Endodermal cell (in vitro differentiated cells): ENCODE measurements at regions not wholly inside any gene's neighbourhood (a gene's known extent, or its start where the extent isn't known, plus 50 kb on each side); places are given as distances from the start of the nearest gene placed in this dataset.

Experiments
- DNase-seq: peaks from one replicate; pipeline ENCODE4 v3.0.0-alpha.2; 2017
- H3K27ac ChIP-seq: 2 replicates; pipeline ENCODE4 v1.5.1; 2013; ENCODE audit warnings: mild to moderate bottlenecking, low read depth, low read length, moderate library complexity
- H3K27me3 ChIP-seq: 2 replicates; pipeline ENCODE4 v1.6.1; 2013; ENCODE audit warnings: mild to moderate bottlenecking, low read length, moderate library complexity; ENCODE audit not compliant: insufficient read depth, control insufficient read depth, poor library complexity, severe bottlenecking
- H3K36me3 ChIP-seq: 2 replicates; pipeline ENCODE4 v1.7.0; 2013; ENCODE audit warnings: mild to moderate bottlenecking, low read length, moderate library complexity; ENCODE audit not compliant: control insufficient read depth, insufficient read depth
- H3K4me1 ChIP-seq: one replicate; pipeline ENCODE4 v1.7.0; 2013; ENCODE audit warnings: low read length; ENCODE audit not compliant: control insufficient read depth, insufficient read depth
- H3K4me3 ChIP-seq: 2 replicates; pipeline ENCODE4 v1.5.1; 2013; ENCODE audit warnings: mild to moderate bottlenecking, low read length, moderate library complexity
- H3K9ac ChIP-seq: 2 replicates; pipeline ENCODE4 v1.6.1; 2013; ENCODE audit warnings: mild to moderate bottlenecking, low read length, moderate library complexity; ENCODE audit not compliant: poor library complexity, severe bottlenecking; ENCODE audit errors: extremely low read depth
- H3K9me3 ChIP-seq: 2 replicates; pipeline ENCODE4 v1.6.1; 2013; ENCODE audit warnings: mild to moderate bottlenecking, low read length, moderate library complexity; ENCODE audit not compliant: control insufficient read depth
- H3K27ac Mint-ChIP-seq: 2 replicates; pipeline ENCODE4 v1.8.0; 2020; ENCODE audit warnings: mixed read lengths
- H3K27me3 Mint-ChIP-seq: 2 replicates; pipeline ENCODE4 v1.8.0; 2021; ENCODE audit warnings: mild to moderate bottlenecking, mixed read lengths; ENCODE audit not compliant: insufficient read depth
- H3K36me3 Mint-ChIP-seq: 2 replicates; pipeline ENCODE4 v1.8.0; 2020; ENCODE audit warnings: low read depth, mixed read lengths
- H3K4me1 Mint-ChIP-seq: 2 replicates; pipeline ENCODE4 v1.8.0; 2020; ENCODE audit warnings: mixed read lengths
- H3K4me3 Mint-ChIP-seq: 2 replicates; pipeline ENCODE4 v1.8.0; 2020; ENCODE audit warnings: mild to moderate bottlenecking, moderate library complexity, mixed read lengths
- H3K9me3 Mint-ChIP-seq: 2 replicates; pipeline ENCODE4 v1.8.0; 2020; ENCODE audit warnings: mild to moderate bottlenecking, mixed read lengths
- CTCF ChIP-seq: fragments of 200-600 bp; sonication (generic); conservative IDR thresholded peaks from 2 replicates; pipeline ENCODE4 v1.5.0; 2021; ENCODE audit warnings: antibody characterized with exemption, mild to moderate bottlenecking
- WGBS, 2 experiments: methylation state at CpG; one replicate each; pipeline versions ENCODE4 v1.1.5 to v1.1.7; 2013; ENCODE audit warnings: missing lambda C conversion rate in 2 of 2, mixed read lengths in 1 of 2; ENCODE audit not compliant: insufficient coverage in 1 of 2, insufficient read length in 1 of 2; 5-methylcytosine and 5-hydroxymethylcytosine counted together

- H3K9me3 ChIP-seq: no peaks in the 10 kb centered on the region
- H3K9me3 Mint-ChIP-seq: no peaks in the 10 kb centered on the region
- H3K27me3 ChIP-seq: no peaks in the 10 kb centered on the region
- no peak overlapping the region for H3K9ac ChIP-seq
- no peaks in the 10 kb centered on the region for H3K27me3 Mint-ChIP-seq
- H3K27ac ChIP-seq: no peak overlapping the region
- DNase-seq: no peak
- no peaks in the 10 kb centered on the region for H3K36me3 ChIP-seq
- no peak overlapping the region for H3K27ac Mint-ChIP-seq
- H3K36me3 Mint-ChIP-seq: no peaks in the 10 kb centered on the region
- 33 to 56% methylated on average over 1 to 2 of the region's 2 CpGs for WGBS, 2 experiments
- TF ChIP-seq CTCF: no peak
- no peak overlapping the region for H3K4me3 ChIP-seq
- no peak overlapping the region for H3K4me3 Mint-ChIP-seq
- no peaks in the 10 kb centered on the region for H3K4me1 Mint-ChIP-seq
- no peaks in the 10 kb centered on the region for H3K4me1 ChIP-seq
Observed at GRCh38 chr5:39772307-39772706, 347.5 kb upstream of the DAB2 start.

- no peak for TF ChIP-seq CTCF
Observed at GRCh38 chr5:39767916-39768315, 343.1 kb upstream of the DAB2 start.

GRCh38 chr5:39765366-39765765, 340.6 kb upstream of the DAB2 start:
- Mint-ChIP-seq H3K4me3 (no peak overlapping the region), H3K27ac (no peak overlapping the region), H3K27me3 (no peaks in the 10 kb centered on the region), H3K4me1 (peaks cover 4% of the 10 kb centered on the region), H3K9me3 (peaks cover 4% of the 10 kb centered on the region), H3K36me3 (no peaks in the 10 kb centered on the region)
- no peak for DNase-seq
- Histone ChIP-seq H3K9ac (no peak overlapping the region), H3K4me3 (no peak overlapping the region), H3K27ac (no peak overlapping the region), H3K9me3 (no peaks in the 10 kb centered on the region), H3K27me3 (no peaks in the 10 kb centered on the region), H3K4me1 (no peaks in the 10 kb centered on the region), H3K36me3 (no peaks in the 10 kb centered on the region)
- no peak for TF ChIP-seq CTCF
- WGBS, 2 experiments: 83 to 89% methylated on average over 1 to 2 of the region's 2 CpGs

More at GRCh38 chr5:39767916-39768315, 343.1 kb upstream of the DAB2 start:
- no peak overlapping the region for H3K9ac ChIP-seq
- Mint-ChIP-seq H3K27me3 (no peaks in the 10 kb centered on the region), H3K4me3 (no peak overlapping the region), H3K27ac (no peak overlapping the region), H3K9me3 (peaks cover 4% of the 10 kb centered on the region), H3K4me1 (peaks cover 4% of the 10 kb centered on the region), H3K36me3 (no peaks in the 10 kb centered on the region)
- H3K36me3 ChIP-seq: no peaks in the 10 kb centered on the region
- H3K4me3 ChIP-seq: no peak overlapping the region
- no peaks in the 10 kb centered on the region for H3K4me1 ChIP-seq
- DNase-seq: no peak
- 94% methylated on average over 5 of the region's 5 CpGs; no CpG with 5 or more reads in 1 of the 2 experiments for WGBS, 2 experiments
- no peaks in the 10 kb centered on the region for H3K27me3 ChIP-seq
- no peaks in the 10 kb centered on the region for H3K9me3 ChIP-seq
- H3K27ac ChIP-seq: no peak overlapping the region
